ENCODE measurements at regions not wholly inside any gene's neighbourhood (a gene's known extent, or its start where the extent isn't known, plus 50 kb on each side); places are given as distances from the start of the nearest gene placed in this dataset.

- Mint-ChIP-seq H3K4me3 (ENCODE audit: unreplicated experiment) (no peak overlapping the region), H3K9me3 (ENCODE audit: low read depth) (no peaks in the 10 kb centered on the region), H3K27me3 (ENCODE audit: low read depth) (no peaks in the 10 kb centered on the region), H3K27ac (ENCODE audit: unreplicated experiment) (peak overlapping the region; percentile 5), H3K4me1 (ENCODE audit: low read depth) (peaks cover 24% of the 10 kb centered on the region), H3K36me3 (ENCODE audit: low read depth) (no peaks in the 10 kb centered on the region)
- no peak for DNase-seq (ENCODE audit: low spot score)
- no peak for TF ChIP-seq CTCF (IDR thresholded peaks at IDR 0.05)
These were observed 217.9 kb downstream of the AEBP2 start for GRCh38 chr12:19657118-19657731.

- Mint-ChIP-seq H3K4me1 (ENCODE audit: low read depth) (peaks cover 19% of the 10 kb centered on the region), H3K9me3 (ENCODE audit: low read depth) (no peaks in the 10 kb centered on the region), H3K36me3 (ENCODE audit: low read depth) (no peaks in the 10 kb centered on the region), H3K4me3 (ENCODE audit: unreplicated experiment) (no peak overlapping the region), H3K27me3 (ENCODE audit: low read depth) (no peaks in the 10 kb centered on the region), H3K27ac (ENCODE audit: unreplicated experiment) (no peak overlapping the region)
- TF ChIP-seq CTCF (IDR thresholded peaks at IDR 0.05): no peak
- no peak for DNase-seq (ENCODE audit: low spot score)
These were observed 218.4 kb downstream of the AEBP2 start for GRCh38 chr12:19657732-19658130.

GRCh38 chr12:19659086-19659485, 219.8 kb downstream of the AEBP2 start:
- H3K9me3 Mint-ChIP-seq (ENCODE audit: low read depth): no peaks in the 10 kb centered on the region
- no peak for TF ChIP-seq CTCF (IDR thresholded peaks at IDR 0.05)
- no peak for DNase-seq (ENCODE audit: low spot score)
- H3K4me3 Mint-ChIP-seq (ENCODE audit: unreplicated experiment): no peak overlapping the region
- peaks cover 16% of the 10 kb centered on the region for H3K4me1 Mint-ChIP-seq (ENCODE audit: low read depth)
- H3K27me3 Mint-ChIP-seq (ENCODE audit: low read depth): no peaks in the 10 kb centered on the region
- H3K27ac Mint-ChIP-seq (ENCODE audit: unreplicated experiment): no peak overlapping the region
- H3K36me3 Mint-ChIP-seq (ENCODE audit: low read depth): no peaks in the 10 kb centered on the region

GRCh38 chr12:19659501-19659900, 220.2 kb downstream of the AEBP2 start:
- H3K36me3 Mint-ChIP-seq (ENCODE audit: low read depth): no peaks in the 10 kb centered on the region
- H3K9me3 Mint-ChIP-seq (ENCODE audit: low read depth): no peaks in the 10 kb centered on the region
- no peak overlapping the region for H3K27ac Mint-ChIP-seq (ENCODE audit: unreplicated experiment)
- TF ChIP-seq CTCF (IDR thresholded peaks at IDR 0.05): no peak
- H3K27me3 Mint-ChIP-seq (ENCODE audit: low read depth): no peaks in the 10 kb centered on the region
- H3K4me1 Mint-ChIP-seq (ENCODE audit: low read depth): peaks cover 12% of the 10 kb centered on the region
- DNase-seq (ENCODE audit: low spot score): no peak
- no peak overlapping the region for H3K4me3 Mint-ChIP-seq (ENCODE audit: unreplicated experiment)

GRCh38 chr12:19665121-19665900, 226.0 kb downstream of the AEBP2 start:
- no peak for DNase-seq (ENCODE audit: low spot score)
- no peaks in the 10 kb centered on the region for H3K4me1 Mint-ChIP-seq (ENCODE audit: low read depth)

More at GRCh38 chr12:19665121-19665900, 226.0 kb downstream of the AEBP2 start:
- Mint-ChIP-seq H3K36me3 (ENCODE audit: low read depth) (no peaks in the 10 kb centered on the region), H3K27me3 (ENCODE audit: low read depth) (no peaks in the 10 kb centered on the region), H3K4me3 (ENCODE audit: unreplicated experiment) (no peak overlapping the region), H3K27ac (ENCODE audit: unreplicated experiment) (no peak overlapping the region), H3K9me3 (ENCODE audit: low read depth) (no peaks in the 10 kb centered on the region)
- TF ChIP-seq CTCF (IDR thresholded peaks at IDR 0.05): no peak

All from chondrocyte (in vitro differentiated cells).